Liver (tissue), 3 donors: ENCODE measurements at regions not wholly inside any gene's neighbourhood (a gene's known extent, or its start where the extent isn't known, plus 50 kb on each side); places are given as distances from the start of the nearest gene placed in this dataset.

Experiments
- TAF1 ChIP-seq: conservative IDR thresholded peaks from 2 replicates; pipeline ENCODE4 v1.6.1; 2016; ENCODE audit warnings: antibody characterized with exemption, mild to moderate bottlenecking
- TF ChIP-seq, protein P1 (sequence below): fragments of 150-350 bp; IDR thresholded peaks from 2 replicates; pipeline ENCODE4 v1.5.1; 2017; ENCODE audit warnings: improper control_type of control experiment, low read depth, low read length; ENCODE audit not compliant: missing input control
- TF ChIP-seq, protein P2 (sequence below): IDR thresholded peaks from 2 replicates; pipeline ENCODE4 v1.6.1; 2016; ENCODE audit warnings: antibody characterized with exemption
- donor health status: healthy.
- donor health status: healthy.

DNA sequence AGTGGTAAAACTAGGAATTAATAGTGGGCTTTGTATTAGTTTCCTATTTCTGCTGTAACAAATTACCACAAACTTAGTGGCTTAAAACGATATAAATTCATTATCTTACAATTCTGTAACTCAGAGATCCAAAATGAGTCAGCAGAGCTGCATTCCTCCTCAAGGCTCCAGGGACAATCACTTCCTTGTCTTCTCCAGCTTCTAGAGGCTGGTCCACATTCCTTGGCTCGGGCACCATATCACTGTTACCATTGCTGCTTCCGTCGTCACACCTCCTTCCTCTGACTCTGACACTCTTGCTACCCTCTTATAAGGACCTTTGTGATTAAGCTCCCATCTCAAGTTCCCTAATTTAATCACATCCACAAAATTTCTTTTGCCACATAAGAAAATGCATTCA lies 567.8 kb upstream of the KLHL29 start:
- TF ChIP-seq, protein P1, sequence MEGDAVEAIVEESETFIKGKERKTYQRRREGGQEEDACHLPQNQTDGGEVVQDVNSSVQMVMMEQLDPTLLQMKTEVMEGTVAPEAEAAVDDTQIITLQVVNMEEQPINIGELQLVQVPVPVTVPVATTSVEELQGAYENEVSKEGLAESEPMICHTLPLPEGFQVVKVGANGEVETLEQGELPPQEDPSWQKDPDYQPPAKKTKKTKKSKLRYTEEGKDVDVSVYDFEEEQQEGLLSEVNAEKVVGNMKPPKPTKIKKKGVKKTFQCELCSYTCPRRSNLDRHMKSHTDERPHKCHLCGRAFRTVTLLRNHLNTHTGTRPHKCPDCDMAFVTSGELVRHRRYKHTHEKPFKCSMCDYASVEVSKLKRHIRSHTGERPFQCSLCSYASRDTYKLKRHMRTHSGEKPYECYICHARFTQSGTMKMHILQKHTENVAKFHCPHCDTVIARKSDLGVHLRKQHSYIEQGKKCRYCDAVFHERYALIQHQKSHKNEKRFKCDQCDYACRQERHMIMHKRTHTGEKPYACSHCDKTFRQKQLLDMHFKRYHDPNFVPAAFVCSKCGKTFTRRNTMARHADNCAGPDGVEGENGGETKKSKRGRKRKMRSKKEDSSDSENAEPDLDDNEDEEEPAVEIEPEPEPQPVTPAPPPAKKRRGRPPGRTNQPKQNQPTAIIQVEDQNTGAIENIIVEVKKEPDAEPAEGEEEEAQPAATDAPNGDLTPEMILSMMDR, result no peak
- TF ChIP-seq, protein P2, sequence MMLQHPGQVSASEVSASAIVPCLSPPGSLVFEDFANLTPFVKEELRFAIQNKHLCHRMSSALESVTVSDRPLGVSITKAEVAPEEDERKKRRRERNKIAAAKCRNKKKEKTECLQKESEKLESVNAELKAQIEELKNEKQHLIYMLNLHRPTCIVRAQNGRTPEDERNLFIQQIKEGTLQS, result no peak
- TF ChIP-seq TAF1, result no peak
